HEK293T (cell line): ENCODE measurements at regions not wholly inside any gene's neighbourhood (a gene's known extent, or its start where the extent isn't known, plus 50 kb on each side); places are given as distances from the start of the nearest gene placed in this dataset.

Source experiments
- FOXA1 ChIP-seq: fragments of 450-650 bp; IDR thresholded peaks from 2 replicates; pipeline ENCODE4 v1.6.1; 2016; ENCODE audit warnings: mild to moderate bottlenecking
- FOXK2 ChIP-seq: fragments of 450-650 bp; IDR thresholded peaks from 2 replicates; pipeline ENCODE4 v1.6.1; 2016; ENCODE audit warnings: mild to moderate bottlenecking

DNA sequence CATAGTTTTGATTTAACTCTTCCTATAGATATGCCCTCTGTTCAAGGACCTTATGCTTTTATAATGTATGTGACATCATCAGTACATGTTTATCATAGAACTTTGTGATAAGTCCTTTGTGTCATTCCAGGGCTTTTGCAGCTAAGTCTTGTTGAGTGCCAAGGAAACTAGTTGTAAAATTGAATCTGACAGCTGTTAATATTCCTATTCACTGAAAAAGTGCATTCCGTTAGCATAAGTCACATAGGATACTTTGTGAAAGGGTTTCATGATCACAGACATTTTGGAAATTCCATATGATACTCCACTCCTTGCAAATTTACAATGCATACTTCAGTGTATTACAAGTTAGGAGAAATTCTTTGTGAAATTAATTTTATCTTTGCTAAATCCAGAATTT, 503.4 kb downstream of the CCDC85A start:
- TF ChIP-seq FOXA1 = no peak
- no peak for TF ChIP-seq FOXK2
